H1 (cell line): ENCODE measurements at regions not wholly inside any gene's neighbourhood (a gene's known extent, or its start where the extent isn't known, plus 50 kb on each side); places are given as distances from the start of the nearest gene placed in this dataset.

ENCODE experiments used
- CTCF ChIA-PET: fragments of 300-600 bp; sonication (Branson Sonifier 250); formaldehyde crosslinking; loops from one replicate; lab custom pipeline; 2021; ENCODE audit not compliant: partially characterized antibody; lab: Charles Lee
- POLR2A ChIA-PET: fragments of 300-600 bp; sonication (Branson Sonifier 250); formaldehyde crosslinking; loops from one replicate; lab custom pipeline; 2021; ENCODE audit warnings: inconsistent platforms; ENCODE audit not compliant: partially characterized antibody; lab: Charles Lee
- DNase-seq, 2 experiments: peaks; one replicate each; pipeline versions ENCODE4 v3.0.0 to v3.0.0-alpha.2; 2010 to 2022; ENCODE audit warnings: low spot score in 2 of 2, low read depth in 1 of 2, mixed read lengths in 1 of 2
- FAIRE-seq: peaks from 2 replicates; lab custom pipeline; 2011; peaks lifted over from hg19 to GRCh38; lab: Jason Lieb, UNC
- H2AFZ ChIP-seq: 2 replicates; pipeline ENCODE4 v1.8.1; 2012; ENCODE audit warnings: low read length, inconsistent platforms
- H2AK5ac ChIP-seq: 2 replicates; pipeline ENCODE4 v1.6.1; 2013; ENCODE audit warnings: low read depth, low read length
- H2BK120ac ChIP-seq: replicated peaks from 2 replicates; pipeline ENCODE3; 2013; ENCODE audit warnings: low read depth, low read length, inconsistent platforms
- H2BK12ac ChIP-seq: 2 replicates; pipeline ENCODE4 v1.6.1; 2013; ENCODE audit warnings: low read depth, low read length
- H2BK15ac ChIP-seq: 2 replicates; pipeline ENCODE4 v1.6.1; 2013; ENCODE audit warnings: low read length
- H2BK20ac ChIP-seq: 2 replicates; pipeline ENCODE4 v1.6.1; 2013; ENCODE audit warnings: low read length
- H2BK5ac ChIP-seq: 2 replicates; pipeline ENCODE4 v1.6.1; 2013; ENCODE audit warnings: low read depth, low read length
- H3K14ac ChIP-seq: 2 replicates; pipeline ENCODE4 v1.6.1; 2013; ENCODE audit warnings: inconsistent platforms; ENCODE audit not compliant: insufficient read length
- H3K18ac ChIP-seq: 2 replicates; pipeline ENCODE4 v1.6.1; 2013; ENCODE audit warnings: low read length; ENCODE audit errors: extremely low read depth
- H3K23ac ChIP-seq: 2 replicates; pipeline ENCODE4 v1.6.1; 2013; ENCODE audit warnings: inconsistent platforms; ENCODE audit not compliant: insufficient read length
- H3K23me2 ChIP-seq: 2 replicates; pipeline ENCODE4 v1.6.1; 2013; ENCODE audit warnings: low read depth, low read length
- H3K27ac ChIP-seq: 2 replicates; pipeline ENCODE4 v1.6.1; 2011; ENCODE audit warnings: low read depth, low read length, inconsistent platforms
- H3K27me3 ChIP-seq, 4 experiments: replicated peaks in 1 of 4; 1 replicate in 1 of 4; 2 replicates in 3 of 4; pipeline versions ENCODE4 v1.6.1 to v1.8.1; 2011 to 2013; ENCODE audit warnings: low read length in 3 of 4, mild to moderate bottlenecking in 3 of 4, inconsistent platforms in 2 of 4, mixed read lengths in 2 of 4, moderate library complexity in 1 of 4; ENCODE audit not compliant: control insufficient read depth in 3 of 4, insufficient read depth in 3 of 4; ENCODE audit errors: extremely low read depth in 1 of 4
- H3K36me3 ChIP-seq, 4 experiments: 2 replicates each; pipeline versions ENCODE4 v1.6.1 to v1.8.1; 2011 to 2013; ENCODE audit warnings: mild to moderate bottlenecking in 4 of 4, low read length in 3 of 4, moderate library complexity in 2 of 4, control low read depth in 1 of 4, inconsistent platforms in 1 of 4; ENCODE audit not compliant: insufficient read depth in 4 of 4, control insufficient read depth in 2 of 4
- H3K4ac ChIP-seq: replicated peaks from 2 replicates; pipeline ENCODE3; 2013; ENCODE audit warnings: low read length, low read depth, mixed read lengths, inconsistent platforms; ENCODE audit not compliant: insufficient read length
- H3K4me1 ChIP-seq, 4 experiments: replicated peaks in 1 of 4; 1 replicate in 1 of 4; 2 replicates in 3 of 4; pipeline versions ENCODE4 v1.6.1 to v1.8.1; 2011 to 2013; ENCODE audit warnings: low read length in 3 of 4, inconsistent platforms in 2 of 4, mixed read lengths in 1 of 4; ENCODE audit not compliant: insufficient read depth in 4 of 4, control insufficient read depth in 3 of 4
- H3K4me2 ChIP-seq, 2 experiments: 2 replicates each; pipeline versions ENCODE4 v1.6.1 to v1.8.1; 2011 to 2013; ENCODE audit warnings: low read depth in 2 of 2, low read length in 2 of 2, control low read depth in 1 of 2, inconsistent platforms in 1 of 2, mild to moderate bottlenecking in 1 of 2; ENCODE audit not compliant: insufficient read depth in 1 of 2
- H3K4me3 ChIP-seq, 4 experiments: fragments of 200-600, 300-600 bp in 1 of 4; sonication (generic), shearing (Covaris generic), sonication (Bioruptor Twin) in 1 of 4; 2 replicates each; pipeline versions ENCODE4 v1.5.1 to v1.8.1; 2011 to 2016; ENCODE audit warnings: low read length in 4 of 4, low read depth in 3 of 4, control low read depth in 2 of 4, inconsistent platforms in 2 of 4, mild to moderate bottlenecking in 2 of 4, mixed read lengths in 1 of 4, moderate library complexity in 1 of 4; ENCODE audit not compliant: insufficient read depth in 2 of 4; ENCODE audit errors: extremely low read depth in 1 of 4
- H3K56ac ChIP-seq: replicated peaks from 2 replicates; pipeline ENCODE3; 2013; ENCODE audit warnings: low read depth, mild to moderate bottlenecking, mixed read lengths, low read length, inconsistent platforms; ENCODE audit not compliant: insufficient read length
- H3K79me1 ChIP-seq: 2 replicates; pipeline ENCODE4 v1.6.1; 2013; ENCODE audit warnings: low read depth, low read length, control low read depth
- H3K79me2 ChIP-seq, 2 experiments: 2 replicates each; pipeline versions ENCODE4 v1.6.1 to v1.8.1; 2012 to 2013; ENCODE audit warnings: low read length in 2 of 2, mild to moderate bottlenecking in 2 of 2, inconsistent platforms in 1 of 2; ENCODE audit not compliant: insufficient read depth in 2 of 2, control insufficient read depth in 1 of 2
- H3K9ac ChIP-seq, 4 experiments: replicated peaks in 1 of 4; 1 replicate in 1 of 4; 2 replicates in 3 of 4; pipeline versions ENCODE4 v1.6.1 to v1.8.1; 2011 to 2013; ENCODE audit warnings: low read depth in 3 of 4, low read length in 3 of 4, control low read depth in 2 of 4, mild to moderate bottlenecking in 2 of 4, moderate library complexity in 2 of 4, inconsistent platforms in 1 of 4; ENCODE audit errors: extremely low read depth in 1 of 4
- H3K9me3 ChIP-seq, 2 experiments: 2 replicates each; pipeline versions ENCODE4 v1.6.1 to v1.8.1; 2012 to 2013; ENCODE audit warnings: mild to moderate bottlenecking in 2 of 2, moderate library complexity in 2 of 2, control low read depth in 1 of 2, inconsistent platforms in 1 of 2, low read depth in 1 of 2, low read length in 1 of 2, mixed read lengths in 1 of 2; ENCODE audit not compliant: insufficient read depth in 2 of 2
- H4K20me1 ChIP-seq, 2 experiments: replicated peaks in 1 of 2; 2 replicates each; pipeline versions ENCODE3 to v1.8.1; 2011 to 2013; ENCODE audit warnings: inconsistent platforms in 2 of 2, low read length in 2 of 2, mild to moderate bottlenecking in 1 of 2; ENCODE audit not compliant: insufficient read depth in 2 of 2, control insufficient read depth in 1 of 2
- H4K5ac ChIP-seq: 2 replicates; pipeline ENCODE4 v1.6.1; 2013; ENCODE audit warnings: low read length, low read depth, mixed read lengths, inconsistent platforms; ENCODE audit not compliant: insufficient read length
- H4K8ac ChIP-seq: 2 replicates; pipeline ENCODE4 v1.8.0; 2013; ENCODE audit warnings: mild to moderate bottlenecking, moderate library complexity, low read length, inconsistent platforms; ENCODE audit not compliant: insufficient read depth; ENCODE audit errors: extremely low read depth
- H4K91ac ChIP-seq: replicated peaks from 2 replicates; pipeline ENCODE3; 2013; ENCODE audit warnings: low read length, mixed read lengths, inconsistent platforms; ENCODE audit not compliant: insufficient read length
- ASH2L ChIP-seq: fragments of 200-600, 300-600 bp; sonication (generic); IDR thresholded peaks from one replicate; pipeline ENCODE4 v1.7.1; 2017; ENCODE audit warnings: low read length
- BCL11A ChIP-seq, 2 experiments: IDR thresholded peaks; one replicate each; pipeline ENCODE4 v1.6.1; 2011; ENCODE audit warnings: low read depth in 2 of 2, low read length in 2 of 2, mild to moderate bottlenecking in 2 of 2
- CBX8 ChIP-seq: fragments of 300-800, 300-1000 bp; sonication (generic); IDR thresholded peaks from 2 replicates; pipeline ENCODE4 v1.7.1; 2016; ENCODE audit warnings: low read depth, low read length, borderline replicate concordance
- CEBPB ChIP-seq: IDR thresholded peaks from 2 replicates; pipeline ENCODE4 v1.6.1; 2012; ENCODE audit warnings: low read depth, low read length
- GTF2F1 ChIP-seq: IDR thresholded peaks from 2 replicates; pipeline ENCODE4 v1.6.1; 2012; ENCODE audit warnings: low read depth, low read length, improper control_type of control experiment, borderline replicate concordance
- JUND ChIP-seq: IDR thresholded peaks from 2 replicates; pipeline ENCODE4 v1.6.1; 2011; ENCODE audit warnings: mild to moderate bottlenecking, improper control_type of control experiment, low read length
- KDM5A ChIP-seq: fragments of 200-600 bp; IDR thresholded peaks from 2 replicates; pipeline ENCODE4 v1.7.1; 2012; ENCODE audit warnings: mild to moderate bottlenecking, low read length, inconsistent platforms, mixed read lengths
- MAFK ChIP-seq: IDR thresholded peaks from 2 replicates; pipeline ENCODE4 v1.6.1; 2012; ENCODE audit warnings: low read depth, mild to moderate bottlenecking, improper control_type of control experiment, low read length
- NRF1 ChIP-seq: IDR thresholded peaks from 2 replicates; pipeline ENCODE4 v1.6.1; 2011; ENCODE audit warnings: mild to moderate bottlenecking, low read depth, low read length, improper control_type of control experiment
- POLR2A ChIP-seq, 2 experiments: IDR thresholded peaks; 1 replicate in 1 of 2; 2 replicates in 1 of 2; pipeline ENCODE4 v1.6.1; 2011; ENCODE audit warnings: low read depth in 2 of 2, low read length in 2 of 2, mild to moderate bottlenecking in 2 of 2; ENCODE audit errors: control extremely low read depth in 1 of 2
- RBBP5 ChIP-seq: IDR thresholded peaks from 2 replicates; pipeline ENCODE4 v1.7.1; 2012; ENCODE audit warnings: low read depth, mild to moderate bottlenecking, inconsistent platforms, low read length, moderate library complexity, borderline replicate concordance
- RFX5 ChIP-seq: IDR thresholded peaks from 2 replicates; pipeline ENCODE4 v1.6.1; 2011; ENCODE audit warnings: low read depth, low read length, improper control_type of control experiment, borderline replicate concordance
- RNF2 ChIP-seq: fragments of 200-900, 300-1000 bp; sonication (generic); IDR thresholded peaks from 2 replicates; pipeline ENCODE4 v1.7.1; 2016; ENCODE audit warnings: borderline replicate concordance, low read depth, mild to moderate bottlenecking, antibody characterized with exemption, low read length; ENCODE audit not compliant: poor library complexity, severe bottlenecking; ENCODE audit errors: missing control alignments
- SIN3A ChIP-seq, 2 experiments: IDR thresholded peaks in 1 of 2; conservative IDR thresholded peaks in 1 of 2; 2 replicates each; pipeline ENCODE4 v1.6.1; 2011 to 2012; ENCODE audit warnings: low read length in 2 of 2, improper control_type of control experiment in 1 of 2, low read depth in 1 of 2, mild to moderate bottlenecking in 1 of 2
- SIX5 ChIP-seq: IDR thresholded peaks from 2 replicates; pipeline ENCODE4 v1.6.1; 2011; ENCODE audit warnings: mild to moderate bottlenecking, low read depth, low read length
- WGBS, 2 experiments: shearing (Covaris generic) in 1 of 2; methylation state at CpG; one replicate each; pipeline versions ENCODE4 v1.1.6 to v1.1.7; 2013 to 2015; ENCODE audit warnings: low lambda C conversion rate in 2 of 2, mixed read lengths in 2 of 2, inconsistent platforms in 1 of 2, low coverage in 1 of 2, missing lambda C conversion rate in 1 of 2; ENCODE audit not compliant: insufficient replicate concordance in 2 of 2, insufficient coverage in 1 of 2, insufficient read length in 1 of 2; ENCODE audit errors: extremely low coverage in 1 of 2, missing lambda C conversion rate in 1 of 2; 5-methylcytosine and 5-hydroxymethylcytosine counted together

- no peak overlapping the region for H2BK120ac ChIP-seq
- no peak overlapping the region for H3K9ac ChIP-seq
- FAIRE-seq (no peak), DNase-seq (no peak)
- POLR2A ChIA-PET = no interaction called here
- no peaks in the 10 kb centered on the region for H3K4me1 ChIP-seq
- H3K36me3 ChIP-seq = no peaks in the 10 kb centered on the region
- no peak overlapping the region for H3K4me3 ChIP-seq
- H3K18ac ChIP-seq = no peak overlapping the region
- H3K79me1 ChIP-seq = no peaks in the 10 kb centered on the region
- H2BK20ac ChIP-seq = no peak overlapping the region
- no peak overlapping the region for H3K56ac ChIP-seq
- H3K23me2 ChIP-seq = no peaks in the 10 kb centered on the region
- H3K14ac ChIP-seq = no peak overlapping the region
- no peak overlapping the region for H3K27ac ChIP-seq
- no peak overlapping the region for H3K23ac ChIP-seq
- no peaks in the 10 kb centered on the region for H4K20me1 ChIP-seq
- H2AFZ ChIP-seq = no peak overlapping the region
- H3K9me3 ChIP-seq = no peaks in the 10 kb centered on the region
- TF ChIP-seq KDM5A (no peak), GTF2F1 (no peak), JUND (no peak), RFX5 (no peak), NRF1 (no peak), RBBP5 (no peak), CEBPB (no peak), MAFK (no peak), CBX8 (no peak), POLR2A (IDR thresholded peaks at IDR 0.05; ENCODE audit: control extremely low read depth in 1 of 2, low read depth in 2 of 2, low read length in 2 of 2) (no peak), RNF2 (no peak), ASH2L (no peak), SIX5 (no peak), BCL11A (IDR thresholded peaks at IDR 0.05; ENCODE audit: low read depth in 2 of 2, low read length in 2 of 2) (no peak), SIN3A (conservative IDR thresholded peaks at IDR 0.05 in 1 of 2, IDR thresholded peaks at IDR 0.05 in 1 of 2; ENCODE audit: low read depth in 1 of 2, low read length in 2 of 2) (no peak)
- 0 out of 7 replicates have a peak, but pooled peaks cover 0 to 2% (median 0%) of the 10 kb centered on the region in 4 experiments for H3K27me3 ChIP-seq
- no peak overlapping the region for H3K4ac ChIP-seq
- no peak overlapping the region for H4K91ac ChIP-seq
- no peak overlapping the region for H4K5ac ChIP-seq
- H2BK12ac ChIP-seq = no peak overlapping the region
- H4K8ac ChIP-seq = no peak overlapping the region
- no peak overlapping the region for H2AK5ac ChIP-seq
- CTCF ChIA-PET = interaction anchor here (0.6 to 1.4 kb wide), 4 partner anchors 10 to 26 kb away, joined by 3 to 4 read pairs (median 3); no protein-coding TSS in a partner anchor
- H2BK15ac ChIP-seq = no peak overlapping the region
- H2BK5ac ChIP-seq = no peak overlapping the region
- no peak overlapping the region for H3K4me2 ChIP-seq
- no peaks in the 10 kb centered on the region for H3K79me2 ChIP-seq
- WGBS, 2 experiments = 84% methylated on average over 4 of the region's 4 CpGs; no CpG with 5 or more reads in 1 of the 2 experiments
These were observed 601.0 kb upstream of the ADAMTS9 start for GRCh38 chr3:65288776-65289175.
